ENCODE measurements at regions not wholly inside any gene's neighbourhood (a gene's known extent, or its start where the extent isn't known, plus 50 kb on each side); places are given as distances from the start of the nearest gene placed in this dataset.
A peak's percentile ranks its signal among the peaks of the same experiment; 100 is the strongest.

GRCh38 chr14:86521031-86521730, 991.2 kb downstream of the FLRT2 start:
- no peak overlapping the region for H3K4me3 ChIP-seq (ENCODE audit: low read depth, low read length)
- no peak for TF ChIP-seq CTCF (conservative IDR thresholded peaks at IDR 0.05; ENCODE audit: low read depth, low read length)
- no peak for DNase-seq (ENCODE audit: low read depth)

GRCh38 chr14:86518298-86518697, 988.4 kb downstream of the FLRT2 start:
- no peak for DNase-seq (ENCODE audit: low read depth)
- no peak overlapping the region for H3K4me3 ChIP-seq (ENCODE audit: low read depth, low read length)
- TF ChIP-seq CTCF (conservative IDR thresholded peaks at IDR 0.05; ENCODE audit: low read depth, low read length), result no peak

- peak; percentile 50 for DNase-seq (ENCODE audit: low read depth)
- H3K4me3 ChIP-seq (ENCODE audit: low read depth, low read length), result no peak overlapping the region
- TF ChIP-seq CTCF (conservative IDR thresholded peaks at IDR 0.05; ENCODE audit: low read depth, low read length), result no peak
These were observed 985.3 kb downstream of the FLRT2 start for GRCh38 chr14:86515195-86515594.

- no peak overlapping the region for H3K4me3 ChIP-seq (ENCODE audit: low read depth, low read length)
- DNase-seq (ENCODE audit: low read depth), result no peak
- no peak for TF ChIP-seq CTCF (conservative IDR thresholded peaks at IDR 0.05; ENCODE audit: low read depth, low read length)
These were observed 983.6 kb downstream of the FLRT2 start for GRCh38 chr14:86513564-86513963.

GRCh38 chr14:86513056-86513455, 983.1 kb downstream of the FLRT2 start:
- TF ChIP-seq CTCF (conservative IDR thresholded peaks at IDR 0.05; ENCODE audit: low read depth, low read length), result no peak
- no peak overlapping the region for H3K4me3 ChIP-seq (ENCODE audit: low read depth, low read length)
- DNase-seq (ENCODE audit: low read depth), result no peak

GRCh38 chr14:86510491-86510890, 980.5 kb downstream of the FLRT2 start:
- DNase-seq (ENCODE audit: low read depth), result no peak
- H3K4me3 ChIP-seq (ENCODE audit: low read depth, low read length), result no peak overlapping the region
- no peak for TF ChIP-seq CTCF (conservative IDR thresholded peaks at IDR 0.05; ENCODE audit: low read depth, low read length)

GRCh38 chr14:86505808-86506207, 975.9 kb downstream of the FLRT2 start:
- DNase-seq (ENCODE audit: low read depth), result no peak
- TF ChIP-seq CTCF (conservative IDR thresholded peaks at IDR 0.05; ENCODE audit: low read depth, low read length), result no peak
- no peak overlapping the region for H3K4me3 ChIP-seq (ENCODE audit: low read depth, low read length)
